ENCODE measurements at regions not wholly inside any gene's neighbourhood (a gene's known extent, or its start where the extent isn't known, plus 50 kb on each side); places are given as distances from the start of the nearest gene placed in this dataset.

DNA sequence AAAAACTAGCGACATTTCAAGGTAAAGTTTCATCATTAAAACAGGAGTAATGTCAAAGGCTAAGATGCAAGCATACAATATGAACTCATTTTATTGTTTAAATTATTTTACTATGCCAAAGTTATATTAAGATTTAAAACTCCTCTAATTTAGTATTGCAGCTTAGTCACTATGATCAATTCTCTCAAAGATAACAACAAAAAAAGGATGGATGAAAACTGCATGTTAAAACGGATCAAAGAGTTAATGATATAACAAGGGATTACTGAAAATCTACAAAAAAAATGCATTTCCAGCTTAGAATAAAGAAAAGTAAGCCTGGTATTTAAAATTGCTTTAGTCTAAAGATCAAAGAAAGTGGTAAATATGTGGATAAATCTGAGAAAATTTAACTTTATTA, 587.8 kb upstream of the PCDH20 start:
- Histone ChIP-seq H3K9me3 (no peaks in the 10 kb centered on the region), H3K36me3 (ENCODE audit: insufficient read depth in 1 of 2, low read depth in 1 of 2) (no peaks in the 10 kb centered on the region), H3K27me3 (ENCODE audit: insufficient read depth in 3 of 3, low read length in 2 of 3) (no peaks in the 10 kb centered on the region), H3K27ac (no peak overlapping the region), H3K4me1 (no peaks in the 10 kb centered on the region), H3K4me3 (no peak overlapping the region)
- WGBS, 3 donors, result 76 to 82% (median 79%) methylated on average over 2 of the region's 2 CpGs
- DNase-seq (no peak), ATAC-seq (no peak)
- intact Hi-C loops (cut with DNase I), result no loop called here
- TF ChIP-seq, protein P1, sequence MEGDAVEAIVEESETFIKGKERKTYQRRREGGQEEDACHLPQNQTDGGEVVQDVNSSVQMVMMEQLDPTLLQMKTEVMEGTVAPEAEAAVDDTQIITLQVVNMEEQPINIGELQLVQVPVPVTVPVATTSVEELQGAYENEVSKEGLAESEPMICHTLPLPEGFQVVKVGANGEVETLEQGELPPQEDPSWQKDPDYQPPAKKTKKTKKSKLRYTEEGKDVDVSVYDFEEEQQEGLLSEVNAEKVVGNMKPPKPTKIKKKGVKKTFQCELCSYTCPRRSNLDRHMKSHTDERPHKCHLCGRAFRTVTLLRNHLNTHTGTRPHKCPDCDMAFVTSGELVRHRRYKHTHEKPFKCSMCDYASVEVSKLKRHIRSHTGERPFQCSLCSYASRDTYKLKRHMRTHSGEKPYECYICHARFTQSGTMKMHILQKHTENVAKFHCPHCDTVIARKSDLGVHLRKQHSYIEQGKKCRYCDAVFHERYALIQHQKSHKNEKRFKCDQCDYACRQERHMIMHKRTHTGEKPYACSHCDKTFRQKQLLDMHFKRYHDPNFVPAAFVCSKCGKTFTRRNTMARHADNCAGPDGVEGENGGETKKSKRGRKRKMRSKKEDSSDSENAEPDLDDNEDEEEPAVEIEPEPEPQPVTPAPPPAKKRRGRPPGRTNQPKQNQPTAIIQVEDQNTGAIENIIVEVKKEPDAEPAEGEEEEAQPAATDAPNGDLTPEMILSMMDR (IDR thresholded peaks at IDR 0.05), result no peak

DNA sequence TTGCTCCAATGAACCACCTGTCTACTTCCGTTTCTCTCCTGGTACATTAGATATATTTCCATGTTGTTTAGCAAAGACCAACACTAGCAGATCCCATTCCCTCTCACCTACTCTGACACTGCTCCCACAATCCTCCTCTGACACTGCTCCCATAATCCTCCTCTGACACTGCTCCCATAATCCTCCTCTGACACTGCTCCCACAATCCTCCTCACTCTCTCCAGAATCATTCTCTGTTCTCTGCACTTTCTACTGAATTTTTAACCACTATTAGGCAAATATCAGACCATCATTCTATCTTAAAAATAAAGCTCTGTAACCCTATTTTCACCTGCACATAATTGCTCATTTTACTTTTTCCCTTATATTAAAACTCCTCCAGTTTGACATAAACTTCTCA, 578.5 kb upstream of the PCDH20 start:
- TF ChIP-seq, protein P1 (IDR thresholded peaks at IDR 0.05), result no peak
- WGBS, 3 donors, result 69 to 85% (median 76%) methylated on average over 1 of the region's 1 CpG
- Histone ChIP-seq H3K36me3 (ENCODE audit: insufficient read depth in 1 of 2, low read depth in 1 of 2) (no peaks in the 10 kb centered on the region), H3K4me1 (no peaks in the 10 kb centered on the region), H3K27me3 (ENCODE audit: insufficient read depth in 3 of 3, low read length in 2 of 3) (no peaks in the 10 kb centered on the region), H3K4me3 (no peak overlapping the region), H3K9me3 (no peaks in the 10 kb centered on the region), H3K27ac (no peak overlapping the region)
- intact Hi-C loops (cut with DNase I), result no loop called here
- ATAC-seq (no peak), DNase-seq (no peak)

DNA sequence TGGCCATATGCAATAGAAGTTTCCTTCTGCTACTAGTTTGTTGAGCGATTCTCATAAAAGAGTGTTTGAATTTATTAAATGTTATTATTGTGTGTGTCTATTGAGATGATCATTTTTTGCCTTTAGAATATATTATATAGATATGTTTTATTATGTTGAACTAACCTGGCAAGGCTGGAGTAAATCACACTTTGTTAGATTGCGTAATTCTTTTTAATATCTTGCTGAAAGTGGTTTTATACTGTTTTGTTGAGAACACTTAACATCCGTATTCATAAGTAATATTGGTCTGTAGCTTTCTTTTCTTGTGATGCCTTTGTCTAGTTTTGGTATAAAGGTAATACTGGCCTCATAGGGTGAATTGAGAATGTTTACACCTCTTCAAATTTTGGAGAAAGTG, 574.3 kb upstream of the PCDH20 start:
- no peak overlapping the region for H3K27ac ChIP-seq
- WGBS, 3 donors, result 88 to 90% (median 88%) methylated on average over 3 of the region's 3 CpGs
- H3K9me3 ChIP-seq, result no peaks in the 10 kb centered on the region
- H3K27me3 ChIP-seq (ENCODE audit: insufficient read depth in 3 of 3, low read length in 2 of 3), result no peaks in the 10 kb centered on the region
- TF ChIP-seq, protein P1 (IDR thresholded peaks at IDR 0.05), result no peak
- ATAC-seq, result no peak
- DNase-seq, result no peak
- H3K4me1 ChIP-seq, result no peaks in the 10 kb centered on the region
- no peak overlapping the region for H3K4me3 ChIP-seq
- no peaks in the 10 kb centered on the region for H3K36me3 ChIP-seq (ENCODE audit: insufficient read depth in 1 of 2, low read depth in 1 of 2)
- intact Hi-C loops (cut with DNase I), result no loop called here

DNA sequence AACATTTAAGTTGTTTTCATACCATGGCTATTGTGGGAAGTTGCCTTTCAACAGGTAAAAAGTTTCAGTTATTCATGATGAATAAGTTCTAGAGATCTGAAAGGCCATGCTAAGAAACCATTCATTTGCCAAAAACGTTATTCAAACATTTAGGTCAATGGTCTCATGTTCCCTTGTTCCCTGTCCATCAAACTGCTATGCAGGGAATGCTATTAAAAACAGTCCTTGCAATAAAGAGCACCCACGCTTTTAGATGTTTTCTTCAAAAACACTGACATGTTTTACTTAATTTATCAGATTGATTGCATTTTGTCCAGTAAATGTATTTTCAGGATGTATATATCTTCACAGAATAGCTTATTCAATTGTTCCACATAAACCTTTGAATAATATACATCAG, 573.2 kb upstream of the PCDH20 start:
- TF ChIP-seq, protein P1 (IDR thresholded peaks at IDR 0.05), result no peak
- 37 to 44% (median 38%) methylated on average over 2 of the region's 2 CpGs for WGBS, 3 donors
- H3K4me1 ChIP-seq, result no peaks in the 10 kb centered on the region
- intact Hi-C loops (cut with DNase I), result no loop called here
- H3K36me3 ChIP-seq (ENCODE audit: insufficient read depth in 1 of 2, low read depth in 1 of 2), result no peaks in the 10 kb centered on the region
- DNase-seq (no peak), ATAC-seq (no peak)
- H3K9me3 ChIP-seq, result no peaks in the 10 kb centered on the region
- no peak overlapping the region for H3K4me3 ChIP-seq
- no peak overlapping the region for H3K27ac ChIP-seq
- H3K27me3 ChIP-seq (ENCODE audit: insufficient read depth in 3 of 3, low read length in 2 of 3), result no peaks in the 10 kb centered on the region

DNA sequence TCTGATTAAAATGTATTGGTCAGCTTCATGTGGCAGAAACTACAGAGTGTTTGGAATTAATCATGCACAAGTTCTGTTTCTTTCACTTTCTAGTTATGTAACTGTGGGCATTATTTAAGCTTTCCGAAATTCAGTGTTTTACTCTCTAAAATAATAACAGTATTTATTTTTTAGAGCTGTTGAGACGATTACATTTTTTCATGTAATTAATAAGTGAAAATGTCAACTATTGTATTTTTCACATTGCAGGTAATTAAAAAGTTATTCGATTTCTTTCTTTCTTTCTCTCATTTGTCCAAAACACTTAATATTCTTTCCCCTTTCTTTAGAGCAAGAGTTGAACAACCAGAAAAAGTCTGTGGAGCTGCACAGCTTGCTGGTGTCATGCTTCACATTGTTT, 559.4 kb upstream of the PCDH20 start:
- DNase-seq, result no peak
- no peaks in the 10 kb centered on the region for H3K36me3 ChIP-seq (ENCODE audit: insufficient read depth in 1 of 2, low read depth in 1 of 2)
- no peak overlapping the region for H3K4me3 ChIP-seq
- intact Hi-C loops (cut with DNase I), result no loop called here
- H3K4me1 ChIP-seq, result no peaks in the 10 kb centered on the region
- TF ChIP-seq, protein P1 (IDR thresholded peaks at IDR 0.05), result no peak
- peaks cover 0 to 3% (median 0%) of the 10 kb centered on the region in 3 donors for H3K27me3 ChIP-seq (ENCODE audit: insufficient read depth in 3 of 3, low read length in 2 of 3)
- no peak overlapping the region for H3K27ac ChIP-seq
- no peaks in the 10 kb centered on the region for H3K9me3 ChIP-seq
- no peak for ATAC-seq
- 86 to 87% (median 86%) methylated on average over 3 of the region's 3 CpGs for WGBS, 3 donors

Data from psoas muscle (tissue), 7 donors.